Mesenchymal stem cell (in vitro differentiated cells and primary cell): ENCODE measurements at regions not wholly inside any gene's neighbourhood (a gene's known extent, or its start where the extent isn't known, plus 50 kb on each side); places are given as distances from the start of the nearest gene placed in this dataset.

ENCODE experiments used
- DNase-seq: peaks from one replicate; pipeline ENCODE4 v3.0.0-alpha.2; 2013
- H2AFZ ChIP-seq: one replicate; pipeline ENCODE4 v1.6.1; 2013; ENCODE audit warnings: low read depth, mild to moderate bottlenecking, control low read depth, inconsistent platforms, low read length, moderate library complexity
- H2AK5ac ChIP-seq: 2 replicates; pipeline ENCODE4 v1.6.1; 2013; ENCODE audit warnings: low read length, moderate library complexity, mild to moderate bottlenecking, inconsistent platforms; ENCODE audit not compliant: severe bottlenecking
- H2BK120ac ChIP-seq: one replicate; pipeline ENCODE4 v1.6.1; 2013; ENCODE audit warnings: low read depth, mild to moderate bottlenecking, inconsistent platforms, low read length, moderate library complexity
- H2BK12ac ChIP-seq, 2 experiments: one replicate each; pipeline ENCODE4 v1.6.1; 2013; ENCODE audit warnings: inconsistent platforms in 2 of 2, low read length in 2 of 2, mild to moderate bottlenecking in 2 of 2, moderate library complexity in 2 of 2, control low read depth in 1 of 2
- H2BK15ac ChIP-seq: one replicate; pipeline ENCODE4 v1.6.1; 2013; ENCODE audit warnings: mild to moderate bottlenecking, low read depth, inconsistent platforms; ENCODE audit not compliant: poor library complexity, severe bottlenecking
- H2BK5ac ChIP-seq: 2 replicates; pipeline ENCODE4 v1.6.1; 2013; ENCODE audit warnings: low read depth, mild to moderate bottlenecking, low read length, control low read depth, inconsistent platforms; ENCODE audit not compliant: poor library complexity, severe bottlenecking
- H3K14ac ChIP-seq, 2 experiments: one replicate each; pipeline ENCODE4 v1.6.1; 2013; ENCODE audit warnings: inconsistent platforms in 2 of 2, low read length in 2 of 2, control low read depth in 1 of 2, mild to moderate bottlenecking in 1 of 2, moderate library complexity in 1 of 2
- H3K18ac ChIP-seq, 2 experiments: one replicate each; pipeline ENCODE4 v1.6.1; 2013; ENCODE audit warnings: inconsistent platforms in 2 of 2, low read length in 2 of 2, control low read depth in 1 of 2, low read depth in 1 of 2, mild to moderate bottlenecking in 1 of 2
- H3K23ac ChIP-seq, 2 experiments: one replicate each; pipeline ENCODE4 v1.6.1; 2013; ENCODE audit warnings: inconsistent platforms in 2 of 2, low read length in 2 of 2, mild to moderate bottlenecking in 2 of 2, moderate library complexity in 2 of 2, control low read depth in 1 of 2
- H3K27ac ChIP-seq: 2 replicates; pipeline ENCODE4 v1.5.1; 2013; ENCODE audit warnings: mild to moderate bottlenecking, moderate library complexity, low read length, control low read depth, inconsistent platforms; ENCODE audit not compliant: poor library complexity, severe bottlenecking
- H3K27me3 ChIP-seq, 2 experiments: 2 replicates each; pipeline versions ENCODE4 v1.6.1 to v1.7.0; 2013; ENCODE audit warnings: low read length in 2 of 2, mild to moderate bottlenecking in 2 of 2, moderate library complexity in 2 of 2, control low read depth in 1 of 2, inconsistent platforms in 1 of 2; ENCODE audit not compliant: control insufficient read depth in 1 of 2, insufficient read depth in 1 of 2
- H3K36me3 ChIP-seq, 2 experiments: 2 replicates each; pipeline versions ENCODE4 v1.6.1 to v1.7.0; 2013; ENCODE audit warnings: low read length in 2 of 2, control low read depth in 1 of 2, inconsistent platforms in 1 of 2, low read depth in 1 of 2, mild to moderate bottlenecking in 1 of 2; ENCODE audit not compliant: insufficient read depth in 2 of 2, control insufficient read depth in 1 of 2
- H3K4ac ChIP-seq, 2 experiments: one replicate each; pipeline ENCODE4 v1.6.1; 2013; ENCODE audit warnings: inconsistent platforms in 2 of 2, low read length in 2 of 2, mild to moderate bottlenecking in 2 of 2, moderate library complexity in 2 of 2, control low read depth in 1 of 2, low read depth in 1 of 2
- H3K4me1 ChIP-seq: 2 replicates; pipeline ENCODE4 v1.6.1; 2013; ENCODE audit warnings: low read depth, low read length, control low read depth; ENCODE audit not compliant: control insufficient read depth, insufficient read depth
- H3K4me2 ChIP-seq: 2 replicates; pipeline ENCODE4 v1.6.1; 2013; ENCODE audit warnings: low read length, mild to moderate bottlenecking, inconsistent platforms; ENCODE audit not compliant: poor library complexity, severe bottlenecking
- H3K4me3 ChIP-seq, 2 experiments: 2 replicates each; pipeline versions ENCODE4 v1.5.1 to v1.7.0; 2013; ENCODE audit warnings: low read length in 2 of 2, mild to moderate bottlenecking in 2 of 2, control low read depth in 1 of 2, low read depth in 1 of 2; ENCODE audit not compliant: insufficient read depth in 1 of 2
- H3K79me1 ChIP-seq: replicated peaks from 2 replicates; pipeline ENCODE4 v1.6.1; 2013; ENCODE audit warnings: mild to moderate bottlenecking, control low read depth, low read length, inconsistent platforms; ENCODE audit not compliant: poor library complexity, severe bottlenecking
- H3K9ac ChIP-seq: 2 replicates; pipeline ENCODE4 v1.7.0; 2013; ENCODE audit warnings: mild to moderate bottlenecking, low read length, moderate library complexity
- H3K9me3 ChIP-seq: 2 replicates; pipeline ENCODE4 v1.7.0; 2013; ENCODE audit warnings: mild to moderate bottlenecking, low read length; ENCODE audit not compliant: control insufficient read depth
- H4K8ac ChIP-seq: one replicate; pipeline ENCODE4 v1.6.1; 2013; ENCODE audit warnings: inconsistent platforms, mild to moderate bottlenecking, low read length, moderate library complexity
- H4K91ac ChIP-seq: one replicate; pipeline ENCODE4 v1.6.1; 2013; ENCODE audit warnings: mild to moderate bottlenecking, low read length, inconsistent platforms
- WGBS: methylation state at CpG from one replicate; pipeline ENCODE4 v1.1.7; 2013; ENCODE audit warnings: mixed read lengths; 5-methylcytosine and 5-hydroxymethylcytosine counted together

DNA sequence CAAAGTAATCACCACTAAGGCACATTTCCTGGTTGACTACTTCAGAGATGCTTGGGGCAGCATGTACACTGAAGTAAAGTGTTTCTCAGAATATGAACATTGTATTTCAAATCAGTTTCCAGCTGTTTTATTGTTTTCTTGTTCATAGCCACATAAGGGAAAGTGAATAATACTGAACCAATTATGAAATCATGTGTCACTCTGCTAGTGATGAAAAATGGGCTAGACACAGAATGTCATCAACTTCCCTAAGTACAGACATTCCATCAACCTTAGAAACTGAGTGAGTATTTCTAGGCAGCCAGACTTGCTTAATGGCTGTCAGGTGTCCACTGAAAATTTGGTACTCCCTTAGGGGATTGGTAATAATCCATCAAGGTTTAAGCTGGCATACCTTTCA, 603.5 kb downstream of the ARL4A start:
- no peak overlapping the region for H2BK15ac ChIP-seq

GRCh38 chr7:13293264-13294002, 606.0 kb downstream of the ARL4A start:
- no peaks in the 10 kb centered on the region for H3K36me3 ChIP-seq
- H3K9me3 ChIP-seq, result no peaks in the 10 kb centered on the region
- no peak overlapping the region for H2BK5ac ChIP-seq

More for the DNA sequence above, 603.5 kb downstream of the ARL4A start:
- no peak overlapping the region for H3K4ac ChIP-seq
- H4K8ac ChIP-seq, result no peak overlapping the region
- no peak for DNase-seq
- H3K79me1 ChIP-seq, result no peaks in the 10 kb centered on the region
- H2AK5ac ChIP-seq, result no peak overlapping the region
- no peaks in the 10 kb centered on the region for H3K9me3 ChIP-seq
- no peak overlapping the region for H2BK12ac ChIP-seq
- no peaks in the 10 kb centered on the region for H3K27me3 ChIP-seq
- no peak overlapping the region for H4K91ac ChIP-seq
- no peaks in the 10 kb centered on the region for H3K36me3 ChIP-seq
- H3K4me3 ChIP-seq, result no peak overlapping the region
- H3K18ac ChIP-seq, result no peak overlapping the region
- H3K9ac ChIP-seq, result no peak overlapping the region
- no peak overlapping the region for H2BK5ac ChIP-seq
- no peak overlapping the region for H3K27ac ChIP-seq
- no peak overlapping the region for H2BK120ac ChIP-seq
- H3K4me1 ChIP-seq, result no peaks in the 10 kb centered on the region
- no peak overlapping the region for H2AFZ ChIP-seq
- no peak overlapping the region for H3K14ac ChIP-seq
- no peak overlapping the region for H3K4me2 ChIP-seq
- no peak overlapping the region for H3K23ac ChIP-seq

DNA sequence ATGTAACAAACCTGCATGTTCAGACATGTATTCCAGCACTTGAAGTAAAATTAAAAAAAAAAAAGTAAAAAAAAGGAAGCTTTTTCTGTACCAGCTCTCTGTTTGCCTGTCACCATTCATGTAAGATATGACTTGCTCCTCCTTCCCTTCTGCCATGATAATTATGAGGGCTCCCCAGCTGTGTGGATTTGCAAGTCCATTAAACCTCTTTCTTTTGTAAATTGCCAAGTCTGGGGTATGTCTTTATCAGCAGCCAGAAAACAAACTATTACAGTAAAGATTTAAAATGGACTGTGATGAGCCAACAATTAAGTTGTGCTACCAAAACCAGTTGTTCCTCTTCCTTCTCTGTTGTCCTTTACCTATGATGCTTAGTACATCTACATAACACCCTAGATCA, 619.6 kb downstream of the ARL4A start:
- Histone ChIP-seq H2AFZ (no peak overlapping the region), H2BK12ac (no peak overlapping the region), H2AK5ac (no peak overlapping the region), H3K4me2 (no peak overlapping the region), H3K4me1 (no peaks in the 10 kb centered on the region), H3K9me3 (no peaks in the 10 kb centered on the region), H2BK120ac (no peak overlapping the region), H4K8ac (no peak overlapping the region), H3K4me3 (no peak overlapping the region), H2BK5ac (no peak overlapping the region), H3K36me3 (no peaks in the 10 kb centered on the region), H2BK15ac (no peak overlapping the region), H3K27me3 (no peaks in the 10 kb centered on the region), H3K9ac (no peak overlapping the region), H3K27ac (no peak overlapping the region), H3K79me1 (no peaks in the 10 kb centered on the region), H3K23ac (no peak overlapping the region), H3K14ac (no peak overlapping the region), H4K91ac (no peak overlapping the region), H3K4ac (no peak overlapping the region), H3K18ac (no peak overlapping the region)
- DNase-seq, result no peak

More at GRCh38 chr7:13293264-13294002, 606.0 kb downstream of the ARL4A start:
- no peaks in the 10 kb centered on the region for H3K79me1 ChIP-seq
- no peak overlapping the region for H3K27ac ChIP-seq
- H3K14ac ChIP-seq, result no peak overlapping the region
- H2BK15ac ChIP-seq, result no peak overlapping the region
- H3K4me2 ChIP-seq, result no peak overlapping the region
- no peak overlapping the region for H4K8ac ChIP-seq
- no peak overlapping the region for H2BK12ac ChIP-seq
- H3K4ac ChIP-seq, result no peak overlapping the region
- no peak overlapping the region for H2AK5ac ChIP-seq
- H3K9ac ChIP-seq, result no peak overlapping the region
- no peaks in the 10 kb centered on the region for H3K4me1 ChIP-seq
- no peaks in the 10 kb centered on the region for H3K27me3 ChIP-seq
- WGBS, result 100% methylated on average over 1 of the region's 2 CpGs
- DNase-seq, result no peak
- no peak overlapping the region for H3K23ac ChIP-seq
- H4K91ac ChIP-seq, result no peak overlapping the region
- H3K18ac ChIP-seq, result no peak overlapping the region
- H2AFZ ChIP-seq, result no peak overlapping the region
- no peak overlapping the region for H2BK120ac ChIP-seq
- no peak overlapping the region for H3K4me3 ChIP-seq

GRCh38 chr7:13308423-13308822, 621.0 kb downstream of the ARL4A start:
- no peaks in the 10 kb centered on the region for H3K4me1 ChIP-seq
- no peak overlapping the region for H2AFZ ChIP-seq
- no peak overlapping the region for H2BK5ac ChIP-seq
- H2BK120ac ChIP-seq, result no peak overlapping the region
- no peak overlapping the region for H3K23ac ChIP-seq
- no peak overlapping the region for H4K91ac ChIP-seq
- H2BK15ac ChIP-seq, result no peak overlapping the region
- H3K27ac ChIP-seq, result no peak overlapping the region
- DNase-seq, result no peak
- H2BK12ac ChIP-seq, result no peak overlapping the region
- no peak overlapping the region for H3K4me2 ChIP-seq
- H3K27me3 ChIP-seq, result no peaks in the 10 kb centered on the region
- no peaks in the 10 kb centered on the region for H3K79me1 ChIP-seq
- H3K36me3 ChIP-seq, result no peaks in the 10 kb centered on the region
- H4K8ac ChIP-seq, result no peak overlapping the region
- H2AK5ac ChIP-seq, result no peak overlapping the region
- no peak overlapping the region for H3K18ac ChIP-seq
- no peak overlapping the region for H3K4ac ChIP-seq
- peaks cover 13% of the 10 kb centered on the region for H3K9me3 ChIP-seq
- H3K9ac ChIP-seq, result no peak overlapping the region
- no peak overlapping the region for H3K4me3 ChIP-seq
- H3K14ac ChIP-seq, result no peak overlapping the region
